GM23338 (cell line): ENCODE measurements at regions not wholly inside any gene's neighbourhood (a gene's known extent, or its start where the extent isn't known, plus 50 kb on each side); places are given as distances from the start of the nearest gene placed in this dataset.

Experiments used
- ATAC-seq: fragments of 200-7000 bp; cut with Tn5 transposase; 3 replicates; pipeline ENCODE4 v1.9.1; 2020
- DNase-seq: peaks from one replicate; pipeline ENCODE4 v3.0.0-alpha.2; 2015; ENCODE audit warnings: low spot score
- H2AFZ ChIP-seq: fragments of 200-600 bp; sonication (generic); 2 replicates; pipeline ENCODE4 v1.8.0; 2016; ENCODE audit warnings: antibody characterized with exemption, mild to moderate bottlenecking, moderate library complexity
- H3F3A ChIP-seq: fragments of 200-600 bp; sonication (generic); replicated peaks from 2 replicates; pipeline ENCODE4 v1.8.0; 2017; ENCODE audit warnings: antibody characterized with exemption, mixed run types, low read depth
- H3K27ac ChIP-seq: fragments of 200-600 bp; sonication (generic); 2 replicates; pipeline ENCODE4 v1.6.1; 2016; ENCODE audit warnings: low read depth
- H3K27me3 ChIP-seq: fragments of 200-600 bp; sonication (generic); 2 replicates; pipeline ENCODE4 v1.8.0; 2016; ENCODE audit warnings: mild to moderate bottlenecking, mixed run types, moderate library complexity; ENCODE audit not compliant: insufficient read depth
- H3K36me3 ChIP-seq: fragments of 200-600 bp; sonication (generic); 2 replicates; pipeline ENCODE4 v1.8.0; 2016; ENCODE audit warnings: mild to moderate bottlenecking; ENCODE audit not compliant: insufficient read depth
- H3K4me1 ChIP-seq: fragments of 200-600 bp; sonication (generic); 2 replicates; pipeline ENCODE4 v1.8.0; 2016; ENCODE audit warnings: mild to moderate bottlenecking, moderate library complexity; ENCODE audit not compliant: insufficient read depth
- H3K4me2 ChIP-seq: fragments of 200-600 bp; sonication (generic); 2 replicates; pipeline ENCODE4 v1.7.1; 2017; ENCODE audit warnings: mixed run types
- H3K4me3 ChIP-seq: fragments of 200-600 bp; sonication (generic); 2 replicates; pipeline ENCODE4 v1.6.1; 2016; ENCODE audit warnings: mixed run types
- H3K79me2 ChIP-seq: fragments of 200-600 bp; sonication (generic); replicated peaks from 2 replicates; pipeline ENCODE4 v1.8.0; 2017; ENCODE audit warnings: mild to moderate bottlenecking; ENCODE audit not compliant: insufficient read depth
- H3K9me2 ChIP-seq: fragments of 200-600 bp; sonication (generic); 2 replicates; pipeline ENCODE4 v1.8.0; 2017; ENCODE audit not compliant: insufficient read depth
- H4K20me1 ChIP-seq: fragments of 200-600 bp; sonication (generic); replicated peaks from 2 replicates; pipeline ENCODE4 v1.8.0; 2017; ENCODE audit warnings: mild to moderate bottlenecking; ENCODE audit not compliant: insufficient read depth
- H3K27ac Mint-ChIP-seq: 2 replicates; pipeline ENCODE4 v1.8.0; 2020; ENCODE audit warnings: inconsistent platforms, mild to moderate bottlenecking, moderate library complexity, mixed read lengths
- H3K27me3 Mint-ChIP-seq: 3 replicates; pipeline ENCODE4 v1.8.0; 2022; ENCODE audit warnings: low read depth, mild to moderate bottlenecking, moderate library complexity, mixed read lengths, inconsistent platforms; ENCODE audit not compliant: insufficient read depth, poor library complexity
- H3K36me3 Mint-ChIP-seq: 3 replicates; pipeline ENCODE4 v1.8.0; 2021; ENCODE audit warnings: low read depth, mild to moderate bottlenecking, inconsistent platforms, moderate library complexity, mixed read lengths
- H3K4me1 Mint-ChIP-seq: 3 replicates; pipeline ENCODE4 v1.8.0; 2020; ENCODE audit warnings: mild to moderate bottlenecking, inconsistent platforms, mixed read lengths
- H3K4me3 Mint-ChIP-seq: 3 replicates; pipeline ENCODE4 v1.8.0; 2021; ENCODE audit warnings: moderate library complexity, mild to moderate bottlenecking, inconsistent platforms, mixed read lengths
- H3K9me3 Mint-ChIP-seq: 3 replicates; pipeline ENCODE4 v1.8.0; 2020; ENCODE audit warnings: moderate library complexity, mild to moderate bottlenecking, inconsistent platforms, mixed read lengths
- CREB1 ChIP-seq: fragments of 250-450 bp; sonication (Bioruptor Pico); IDR thresholded peaks from 2 replicates; pipeline ENCODE4 v1.5.0; 2020; ENCODE audit warnings: low read depth, mild to moderate bottlenecking, moderate library complexity
- CTCF ChIP-seq, 2 experiments: fragments of 200-600 bp in 1 of 2; sonication (generic) in 1 of 2; conservative IDR thresholded peaks; 2 replicates each; pipeline versions ENCODE4 v1.5.1 to v1.6.1; 2016 to 2017; ENCODE audit warnings: antibody characterized with exemption in 2 of 2, low read depth in 2 of 2, mild to moderate bottlenecking in 2 of 2, moderate library complexity in 1 of 2
- ETS1 ChIP-seq: IDR thresholded peaks from 2 replicates; pipeline ENCODE4 v1.6.1; 2016; ENCODE audit warnings: antibody characterized with exemption
- EZH2 ChIP-seq: fragments of 200-600 bp; sonication (generic); IDR thresholded peaks from one replicate; pipeline ENCODE4 v1.8.0; 2017; ENCODE audit warnings: antibody characterized with exemption, mild to moderate bottlenecking, low read depth; ENCODE audit not compliant: unreplicated experiment
- EZH2phosphoT487 ChIP-seq: fragments of 200-600 bp; sonication (generic); IDR thresholded peaks from one replicate; pipeline ENCODE4 v1.8.1; 2018; ENCODE audit warnings: antibody characterized with exemption; ENCODE audit not compliant: unreplicated experiment
- JUNB ChIP-seq: IDR thresholded peaks from one replicate; pipeline ENCODE4 v1.6.1; 2016; ENCODE audit warnings: antibody characterized with exemption; ENCODE audit not compliant: unreplicated experiment
- NANOG ChIP-seq: IDR thresholded peaks from 2 replicates; pipeline ENCODE4 v1.6.1; 2016; ENCODE audit warnings: antibody characterized with exemption, borderline replicate concordance
- POLR2AphosphoS5 ChIP-seq: IDR thresholded peaks from 2 replicates; pipeline ENCODE4 v1.6.1; 2016; ENCODE audit warnings: antibody characterized with exemption, low read depth
- STAT1 ChIP-seq: IDR thresholded peaks from one replicate; pipeline ENCODE4 v1.6.1; 2016; ENCODE audit warnings: antibody characterized with exemption; ENCODE audit not compliant: unreplicated experiment
- ZNF114 ChIP-seq: fragments of 250-450 bp; sonication (Bioruptor Pico); IDR thresholded peaks from 2 replicates; pipeline ENCODE4 v1.5.0; 2020; ENCODE audit warnings: mild to moderate bottlenecking, moderate library complexity
- ZNF331 ChIP-seq: fragments of 250-450 bp; sonication (Bioruptor Pico); IDR thresholded peaks from 2 replicates; pipeline ENCODE4 v1.5.0; 2020; ENCODE audit warnings: low read depth, mild to moderate bottlenecking, moderate library complexity
- TF ChIP-seq, protein P1 (sequence below): fragments of 250-450 bp; sonication (Bioruptor Pico); IDR thresholded peaks from 2 replicates; pipeline ENCODE4 v1.5.0; 2020; ENCODE audit warnings: mild to moderate bottlenecking, moderate library complexity

DNA sequence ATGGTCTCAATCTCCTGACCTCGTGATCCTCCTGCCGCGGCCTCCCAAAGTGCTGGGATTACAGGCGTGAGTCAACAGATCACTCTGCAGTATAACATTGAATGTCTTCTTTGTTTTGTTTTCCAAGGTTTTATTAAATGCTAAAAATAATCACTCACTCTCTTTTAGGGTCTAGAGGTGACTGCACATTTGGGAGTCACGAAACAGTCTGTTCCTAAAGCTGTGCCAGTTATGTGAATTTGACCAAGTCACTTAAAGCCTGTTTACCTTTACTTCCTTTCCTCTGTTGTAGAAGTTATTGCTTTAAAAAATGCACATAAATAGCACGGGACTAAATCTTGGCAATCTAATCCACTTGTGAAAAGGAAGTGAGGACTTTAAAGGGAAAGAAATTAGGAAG, 304.9 kb upstream of the PTGER4 start (continued):
- TF ChIP-seq, protein P1, sequence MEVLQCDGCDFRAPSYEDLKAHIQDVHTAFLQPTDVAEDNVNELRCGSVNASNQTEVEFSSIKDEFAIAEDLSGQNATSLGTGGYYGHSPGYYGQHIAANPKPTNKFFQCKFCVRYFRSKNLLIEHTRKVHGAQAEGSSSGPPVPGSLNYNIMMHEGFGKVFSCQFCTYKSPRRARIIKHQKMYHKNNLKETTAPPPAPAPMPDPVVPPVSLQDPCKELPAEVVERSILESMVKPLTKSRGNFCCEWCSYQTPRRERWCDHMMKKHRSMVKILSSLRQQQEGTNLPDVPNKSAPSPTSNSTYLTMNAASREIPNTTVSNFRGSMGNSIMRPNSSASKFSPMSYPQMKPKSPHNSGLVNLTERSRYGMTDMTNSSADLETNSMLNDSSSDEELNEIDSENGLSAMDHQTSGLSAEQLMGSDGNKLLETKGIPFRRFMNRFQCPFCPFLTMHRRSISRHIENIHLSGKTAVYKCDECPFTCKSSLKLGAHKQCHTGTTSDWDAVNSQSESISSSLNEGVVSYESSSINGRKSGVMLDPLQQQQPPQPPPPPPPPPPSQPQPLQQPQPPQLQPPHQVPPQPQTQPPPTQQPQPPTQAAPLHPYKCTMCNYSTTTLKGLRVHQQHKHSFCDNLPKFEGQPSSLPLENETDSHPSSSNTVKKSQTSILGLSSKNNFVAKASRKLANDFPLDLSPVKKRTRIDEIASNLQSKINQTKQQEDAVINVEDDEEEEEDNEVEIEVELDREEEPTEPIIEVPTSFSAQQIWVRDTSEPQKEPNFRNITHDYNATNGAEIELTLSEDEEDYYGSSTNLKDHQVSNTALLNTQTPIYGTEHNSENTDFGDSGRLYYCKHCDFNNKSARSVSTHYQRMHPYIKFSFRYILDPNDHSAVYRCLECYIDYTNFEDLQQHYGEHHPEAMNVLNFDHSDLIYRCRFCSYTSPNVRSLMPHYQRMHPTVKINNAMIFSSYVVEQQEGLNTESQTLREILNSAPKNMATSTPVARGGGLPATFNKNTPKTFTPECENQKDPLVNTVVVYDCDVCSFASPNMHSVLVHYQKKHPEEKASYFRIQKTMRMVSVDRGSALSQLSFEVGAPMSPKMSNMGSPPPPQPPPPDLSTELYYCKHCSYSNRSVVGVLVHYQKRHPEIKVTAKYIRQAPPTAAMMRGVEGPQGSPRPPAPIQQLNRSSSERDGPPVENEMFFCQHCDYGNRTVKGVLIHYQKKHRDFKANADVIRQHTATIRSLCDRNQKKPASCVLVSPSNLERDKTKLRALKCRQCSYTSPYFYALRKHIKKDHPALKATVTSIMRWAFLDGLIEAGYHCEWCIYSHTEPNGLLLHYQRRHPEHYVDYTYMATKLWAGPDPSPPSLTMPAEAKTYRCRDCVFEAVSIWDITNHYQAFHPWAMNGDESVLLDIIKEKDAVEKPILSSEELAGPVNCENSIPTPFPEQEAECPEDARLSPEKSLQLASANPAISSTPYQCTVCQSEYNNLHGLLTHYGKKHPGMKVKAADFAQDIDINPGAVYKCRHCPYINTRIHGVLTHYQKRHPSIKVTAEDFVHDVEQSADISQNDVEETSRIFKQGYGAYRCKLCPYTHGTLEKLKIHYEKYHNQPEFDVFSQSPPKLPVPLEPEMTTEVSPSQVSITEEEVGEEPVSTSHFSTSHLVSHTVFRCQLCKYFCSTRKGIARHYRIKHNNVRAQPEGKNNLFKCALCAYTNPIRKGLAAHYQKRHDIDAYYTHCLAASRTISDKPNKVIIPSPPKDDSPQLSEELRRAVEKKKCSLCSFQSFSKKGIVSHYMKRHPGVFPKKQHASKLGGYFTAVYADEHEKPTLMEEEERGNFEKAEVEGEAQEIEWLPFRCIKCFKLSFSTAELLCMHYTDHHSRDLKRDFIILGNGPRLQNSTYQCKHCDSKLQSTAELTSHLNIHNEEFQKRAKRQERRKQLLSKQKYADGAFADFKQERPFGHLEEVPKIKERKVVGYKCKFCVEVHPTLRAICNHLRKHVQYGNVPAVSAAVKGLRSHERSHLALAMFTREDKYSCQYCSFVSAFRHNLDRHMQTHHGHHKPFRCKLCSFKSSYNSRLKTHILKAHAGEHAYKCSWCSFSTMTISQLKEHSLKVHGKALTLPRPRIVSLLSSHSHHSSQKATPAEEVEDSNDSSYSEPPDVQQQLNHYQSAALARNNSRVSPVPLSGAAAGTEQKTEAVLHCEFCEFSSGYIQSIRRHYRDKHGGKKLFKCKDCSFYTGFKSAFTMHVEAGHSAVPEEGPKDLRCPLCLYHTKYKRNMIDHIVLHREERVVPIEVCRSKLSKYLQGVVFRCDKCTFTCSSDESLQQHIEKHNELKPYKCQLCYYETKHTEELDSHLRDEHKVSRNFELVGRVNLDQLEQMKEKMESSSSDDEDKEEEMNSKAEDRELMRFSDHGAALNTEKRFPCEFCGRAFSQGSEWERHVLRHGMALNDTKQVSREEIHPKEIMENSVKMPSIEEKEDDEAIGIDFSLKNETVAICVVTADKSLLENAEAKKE (CRISPR knock-in tag), result no peak
- TF ChIP-seq NANOG (no peak), ETS1 (no peak)

DNA sequence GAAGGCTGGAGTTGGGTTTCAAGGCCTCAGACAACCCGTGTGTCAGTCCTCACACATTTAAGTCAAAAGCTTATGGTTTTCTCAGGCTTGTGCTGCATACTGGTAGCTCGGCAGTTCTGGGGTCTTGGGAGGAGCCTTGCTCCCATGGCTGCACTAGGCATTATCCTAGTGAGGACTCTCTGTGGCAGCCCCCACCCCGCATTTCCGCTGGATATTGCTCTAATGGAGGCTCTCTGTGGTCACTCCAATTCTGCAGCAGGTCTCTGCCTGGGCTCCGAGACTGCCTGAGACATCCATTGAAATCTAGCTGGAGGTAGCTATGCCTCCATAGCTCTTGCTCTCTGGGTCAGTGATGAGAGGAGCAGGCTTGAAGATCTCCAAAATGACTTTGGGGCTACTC, 311.5 kb upstream of the PTGER4 start:
- no peak overlapping the region for H3K4me3 Mint-ChIP-seq
- no peaks in the 10 kb centered on the region for H3K36me3 Mint-ChIP-seq
- DNase-seq (no peak), ATAC-seq (no peak)
- H3K36me3 ChIP-seq, result no peaks in the 10 kb centered on the region
- no peaks in the 10 kb centered on the region for H3K4me1 ChIP-seq
- no peaks in the 10 kb centered on the region for H3K4me1 Mint-ChIP-seq
- H3K4me3 ChIP-seq, result no peak overlapping the region
- no peaks in the 10 kb centered on the region for H3K27me3 ChIP-seq
- no peak overlapping the region for H3K4me2 ChIP-seq
- H3K27ac ChIP-seq, result no peak overlapping the region
- H4K20me1 ChIP-seq, result no peaks in the 10 kb centered on the region
- no peak overlapping the region for H2AFZ ChIP-seq
- H3K79me2 ChIP-seq, result no peaks in the 10 kb centered on the region
- no peaks in the 10 kb centered on the region for H3K27me3 Mint-ChIP-seq
- H3K27ac Mint-ChIP-seq, result no peak overlapping the region
- H3K9me2 ChIP-seq, result no peaks in the 10 kb centered on the region
- no peaks in the 10 kb centered on the region for H3F3A ChIP-seq
- no peaks in the 10 kb centered on the region; the same call in 2 of the 3 replicates for H3K9me3 Mint-ChIP-seq
- TF ChIP-seq POLR2AphosphoS5 (no peak), ZNF331 (CRISPR knock-in tag) (no peak), CTCF (conservative IDR thresholded peaks at IDR 0.05; ENCODE audit: low read depth in 2 of 2) (no peak), ZNF114 (CRISPR knock-in tag) (no peak), ETS1 (no peak), STAT1 (no peak), JUNB (no peak), NANOG (no peak), CREB1 (CRISPR knock-in tag) (no peak), EZH2phosphoT487 (no peak), EZH2 (no peak)
